Mesenchymal stem cell (in vitro differentiated cells and primary cell): ENCODE measurements at regions not wholly inside any gene's neighbourhood (a gene's known extent, or its start where the extent isn't known, plus 50 kb on each side); places are given as distances from the start of the nearest gene placed in this dataset.
A peak's percentile ranks its signal among the peaks of the same experiment; 100 is the strongest.

Experiments used
- DNase-seq: peaks from one replicate; pipeline ENCODE4 v3.0.0-alpha.2; 2013
- H2AFZ ChIP-seq: one replicate; pipeline ENCODE4 v1.6.1; 2013; ENCODE audit warnings: low read depth, mild to moderate bottlenecking, control low read depth, inconsistent platforms, low read length, moderate library complexity
- H2AK5ac ChIP-seq: 2 replicates; pipeline ENCODE4 v1.6.1; 2013; ENCODE audit warnings: low read length, moderate library complexity, mild to moderate bottlenecking, inconsistent platforms; ENCODE audit not compliant: severe bottlenecking
- H2BK120ac ChIP-seq: one replicate; pipeline ENCODE4 v1.6.1; 2013; ENCODE audit warnings: low read depth, mild to moderate bottlenecking, inconsistent platforms, low read length, moderate library complexity
- H2BK12ac ChIP-seq, 2 experiments: one replicate each; pipeline ENCODE4 v1.6.1; 2013; ENCODE audit warnings: inconsistent platforms in 2 of 2, low read length in 2 of 2, mild to moderate bottlenecking in 2 of 2, moderate library complexity in 2 of 2, control low read depth in 1 of 2
- H2BK15ac ChIP-seq: one replicate; pipeline ENCODE4 v1.6.1; 2013; ENCODE audit warnings: mild to moderate bottlenecking, low read depth, inconsistent platforms; ENCODE audit not compliant: poor library complexity, severe bottlenecking
- H2BK5ac ChIP-seq: 2 replicates; pipeline ENCODE4 v1.6.1; 2013; ENCODE audit warnings: low read depth, mild to moderate bottlenecking, low read length, control low read depth, inconsistent platforms; ENCODE audit not compliant: poor library complexity, severe bottlenecking
- H3K14ac ChIP-seq, 2 experiments: one replicate each; pipeline ENCODE4 v1.6.1; 2013; ENCODE audit warnings: inconsistent platforms in 2 of 2, low read length in 2 of 2, control low read depth in 1 of 2, mild to moderate bottlenecking in 1 of 2, moderate library complexity in 1 of 2
- H3K18ac ChIP-seq, 2 experiments: one replicate each; pipeline ENCODE4 v1.6.1; 2013; ENCODE audit warnings: inconsistent platforms in 2 of 2, low read length in 2 of 2, control low read depth in 1 of 2, low read depth in 1 of 2, mild to moderate bottlenecking in 1 of 2
- H3K23ac ChIP-seq, 2 experiments: one replicate each; pipeline ENCODE4 v1.6.1; 2013; ENCODE audit warnings: inconsistent platforms in 2 of 2, low read length in 2 of 2, mild to moderate bottlenecking in 2 of 2, moderate library complexity in 2 of 2, control low read depth in 1 of 2
- H3K27ac ChIP-seq: 2 replicates; pipeline ENCODE4 v1.5.1; 2013; ENCODE audit warnings: mild to moderate bottlenecking, moderate library complexity, low read length, control low read depth, inconsistent platforms; ENCODE audit not compliant: poor library complexity, severe bottlenecking
- H3K27me3 ChIP-seq, 2 experiments: 2 replicates each; pipeline versions ENCODE4 v1.6.1 to v1.7.0; 2013; ENCODE audit warnings: low read length in 2 of 2, mild to moderate bottlenecking in 2 of 2, moderate library complexity in 2 of 2, control low read depth in 1 of 2, inconsistent platforms in 1 of 2; ENCODE audit not compliant: control insufficient read depth in 1 of 2, insufficient read depth in 1 of 2
- H3K36me3 ChIP-seq, 2 experiments: 2 replicates each; pipeline versions ENCODE4 v1.6.1 to v1.7.0; 2013; ENCODE audit warnings: low read length in 2 of 2, control low read depth in 1 of 2, inconsistent platforms in 1 of 2, low read depth in 1 of 2, mild to moderate bottlenecking in 1 of 2; ENCODE audit not compliant: insufficient read depth in 2 of 2, control insufficient read depth in 1 of 2
- H3K4ac ChIP-seq, 2 experiments: one replicate each; pipeline ENCODE4 v1.6.1; 2013; ENCODE audit warnings: inconsistent platforms in 2 of 2, low read length in 2 of 2, mild to moderate bottlenecking in 2 of 2, moderate library complexity in 2 of 2, control low read depth in 1 of 2, low read depth in 1 of 2
- H3K4me1 ChIP-seq: 2 replicates; pipeline ENCODE4 v1.6.1; 2013; ENCODE audit warnings: low read depth, low read length, control low read depth; ENCODE audit not compliant: control insufficient read depth, insufficient read depth
- H3K4me2 ChIP-seq: 2 replicates; pipeline ENCODE4 v1.6.1; 2013; ENCODE audit warnings: low read length, mild to moderate bottlenecking, inconsistent platforms; ENCODE audit not compliant: poor library complexity, severe bottlenecking
- H3K4me3 ChIP-seq, 2 experiments: 2 replicates each; pipeline versions ENCODE4 v1.5.1 to v1.7.0; 2013; ENCODE audit warnings: low read length in 2 of 2, mild to moderate bottlenecking in 2 of 2, control low read depth in 1 of 2, low read depth in 1 of 2; ENCODE audit not compliant: insufficient read depth in 1 of 2
- H3K79me1 ChIP-seq: replicated peaks from 2 replicates; pipeline ENCODE4 v1.6.1; 2013; ENCODE audit warnings: mild to moderate bottlenecking, control low read depth, low read length, inconsistent platforms; ENCODE audit not compliant: poor library complexity, severe bottlenecking
- H3K9ac ChIP-seq: 2 replicates; pipeline ENCODE4 v1.7.0; 2013; ENCODE audit warnings: mild to moderate bottlenecking, low read length, moderate library complexity
- H3K9me3 ChIP-seq: 2 replicates; pipeline ENCODE4 v1.7.0; 2013; ENCODE audit warnings: mild to moderate bottlenecking, low read length; ENCODE audit not compliant: control insufficient read depth
- H4K8ac ChIP-seq: one replicate; pipeline ENCODE4 v1.6.1; 2013; ENCODE audit warnings: inconsistent platforms, mild to moderate bottlenecking, low read length, moderate library complexity
- H4K91ac ChIP-seq: one replicate; pipeline ENCODE4 v1.6.1; 2013; ENCODE audit warnings: mild to moderate bottlenecking, low read length, inconsistent platforms
- WGBS: methylation state at CpG from one replicate; pipeline ENCODE4 v1.1.7; 2013; ENCODE audit warnings: mixed read lengths; 5-methylcytosine and 5-hydroxymethylcytosine counted together

GRCh38 chr2:121818546-121818945, 63.1 kb downstream of the TSN start:
- Histone ChIP-seq H2BK5ac (no peak overlapping the region), H4K91ac (no peak overlapping the region), H2BK15ac (no peak overlapping the region), H3K4me3 (no peak overlapping the region), H3K27ac (no peak overlapping the region), H3K9ac (no peak overlapping the region), H3K9me3 (peaks cover 4% of the 10 kb centered on the region), H2BK120ac (no peak overlapping the region), H3K36me3 (no peaks in the 10 kb centered on the region), H2AK5ac (no peak overlapping the region), H3K27me3 (peaks cover 11 to 14% of the 10 kb centered on the region in 2 experiments), H3K79me1 (no peaks in the 10 kb centered on the region), H3K18ac (no peak overlapping the region), H2BK12ac (no peak overlapping the region), H4K8ac (no peak overlapping the region), H3K14ac (no peak overlapping the region), H3K4me1 (no peaks in the 10 kb centered on the region), H3K4ac (no peak overlapping the region), H2AFZ (no peak overlapping the region), H3K4me2 (no peak overlapping the region), H3K23ac (no peak overlapping the region)
- no peak for DNase-seq
- 50% methylated on average over 1 of the region's 1 CpG for WGBS

- H2AK5ac ChIP-seq = no peak overlapping the region
- no peak overlapping the region for H4K91ac ChIP-seq
- peaks cover 11 to 14% of the 10 kb centered on the region in 2 experiments for H3K27me3 ChIP-seq
- no peak overlapping the region for H2BK120ac ChIP-seq
- H2BK15ac ChIP-seq = no peak overlapping the region
- H3K4me1 ChIP-seq = no peaks in the 10 kb centered on the region
- H3K9ac ChIP-seq = no peak overlapping the region
- H3K4me2 ChIP-seq = no peak overlapping the region
- H3K18ac ChIP-seq = no peak overlapping the region
- no peak overlapping the region for H3K14ac ChIP-seq
- no peak overlapping the region for H4K8ac ChIP-seq
- H3K4me3 ChIP-seq = no peak overlapping the region
- no peak overlapping the region for H3K23ac ChIP-seq
- peaks cover 4% of the 10 kb centered on the region for H3K9me3 ChIP-seq
- H3K36me3 ChIP-seq = no peaks in the 10 kb centered on the region
- no peaks in the 10 kb centered on the region for H3K79me1 ChIP-seq
- no peak for DNase-seq
- no peak overlapping the region for H2AFZ ChIP-seq
- no peak overlapping the region for H3K27ac ChIP-seq
- WGBS = 81% methylated on average over 6 of the region's 6 CpGs
- no peak overlapping the region for H3K4ac ChIP-seq
- no peak overlapping the region for H2BK5ac ChIP-seq
- no peak overlapping the region for H2BK12ac ChIP-seq
Measured at GRCh38 chr2:121819846-121820245, 64.4 kb downstream of the TSN start.

- no peak overlapping the region for H2BK5ac ChIP-seq
- H3K79me1 ChIP-seq = no peaks in the 10 kb centered on the region
- no peak overlapping the region for H3K9ac ChIP-seq
- H3K4ac ChIP-seq = no peak overlapping the region
- H3K4me1 ChIP-seq = no peaks in the 10 kb centered on the region
- H2BK120ac ChIP-seq = no peak overlapping the region
- no peak overlapping the region for H4K8ac ChIP-seq
- H3K4me2 ChIP-seq = no peak overlapping the region
- H3K14ac ChIP-seq = no peak overlapping the region
- no peak overlapping the region for H3K27ac ChIP-seq
- H3K18ac ChIP-seq = no peak overlapping the region
- H2BK15ac ChIP-seq = no peak overlapping the region
- 65% methylated on average over 5 of the region's 6 CpGs for WGBS
- peak overlapping the region in 1 of 2 experiments; percentile 26 for H3K4me3 ChIP-seq
- H3K36me3 ChIP-seq = no peaks in the 10 kb centered on the region
- H4K91ac ChIP-seq = no peak overlapping the region
- peaks cover 4% of the 10 kb centered on the region for H3K9me3 ChIP-seq
- no peak overlapping the region for H2AFZ ChIP-seq
- DNase-seq = no peak
- H2BK12ac ChIP-seq = no peak overlapping the region
- no peak overlapping the region for H3K23ac ChIP-seq
- H3K27me3 ChIP-seq = peaks cover 14 to 16% of the 10 kb centered on the region in 2 experiments
- H2AK5ac ChIP-seq = no peak overlapping the region
Measured at GRCh38 chr2:121821476-121822158, 66.2 kb downstream of the TSN start.

- Histone ChIP-seq H3K14ac (no peak overlapping the region), H2BK120ac (no peak overlapping the region), H3K4me3 (no peak overlapping the region), H4K8ac (no peak overlapping the region), H3K36me3 (no peaks in the 10 kb centered on the region), H3K18ac (no peak overlapping the region), H3K23ac (no peak overlapping the region), H4K91ac (no peak overlapping the region), H2AK5ac (no peak overlapping the region), H2BK5ac (no peak overlapping the region), H3K4ac (no peak overlapping the region), H3K79me1 (no peaks in the 10 kb centered on the region), H3K4me2 (no peak overlapping the region), H2AFZ (no peak overlapping the region), H2BK15ac (no peak overlapping the region), H2BK12ac (no peak overlapping the region), H3K27ac (no peak overlapping the region), H3K27me3 (peaks cover 11 to 13% of the 10 kb centered on the region in 2 experiments), H3K4me1 (no peaks in the 10 kb centered on the region), H3K9ac (no peak overlapping the region), H3K9me3 (no peaks in the 10 kb centered on the region)
- 86% methylated on average over 4 of the region's 4 CpGs for WGBS
- no peak for DNase-seq
Measured at GRCh38 chr2:121824264-121824663, 68.8 kb downstream of the TSN start.
